Peyer's patch (tissue), 4 donors: ENCODE measurements at regions not wholly inside any gene's neighbourhood (a gene's known extent, or its start where the extent isn't known, plus 50 kb on each side); places are given as distances from the start of the nearest gene placed in this dataset.

Experiments
- POLR2A ChIP-seq, 2 donors: fragments of 450-650 bp; IDR thresholded peaks; one replicate each; pipeline ENCODE4 v1.5.1; 2017; ENCODE audit warnings: antibody characterized with exemption in 2 of 2, mild to moderate bottlenecking in 2 of 2, moderate library complexity in 2 of 2
- TF ChIP-seq, protein P1 (sequence below), 6 experiments: fragments of 450-650 bp in 4 of 6; fragments of 200-600 bp in 2 of 6; sonication (generic) in 1 of 6; IDR thresholded peaks; one replicate each; pipeline ENCODE4 v1.5.1; 2017 to 2019; ENCODE audit warnings: antibody characterized with exemption in 6 of 6, mild to moderate bottlenecking in 3 of 6, moderate library complexity in 1 of 6

DNA sequence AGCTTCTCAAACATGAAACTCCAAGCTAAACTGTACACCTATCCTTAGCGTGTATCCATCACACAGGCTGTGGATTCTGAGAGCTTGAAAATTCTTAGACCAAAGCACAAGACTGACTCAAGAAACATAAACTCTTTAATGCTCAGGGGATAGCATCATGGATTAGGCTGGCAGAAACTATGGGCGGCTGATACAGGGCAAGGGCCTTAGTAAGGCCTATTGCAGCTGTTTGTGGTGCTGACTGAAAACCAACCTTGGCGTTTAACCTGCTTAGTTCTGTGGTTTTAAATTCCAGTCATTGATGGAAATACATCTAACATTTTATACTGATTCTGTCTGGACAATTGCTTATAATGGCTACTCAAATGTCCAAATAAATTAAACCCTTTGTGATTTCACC lies 183.7 kb downstream of the TLR4 start:
- TF ChIP-seq, protein P1, sequence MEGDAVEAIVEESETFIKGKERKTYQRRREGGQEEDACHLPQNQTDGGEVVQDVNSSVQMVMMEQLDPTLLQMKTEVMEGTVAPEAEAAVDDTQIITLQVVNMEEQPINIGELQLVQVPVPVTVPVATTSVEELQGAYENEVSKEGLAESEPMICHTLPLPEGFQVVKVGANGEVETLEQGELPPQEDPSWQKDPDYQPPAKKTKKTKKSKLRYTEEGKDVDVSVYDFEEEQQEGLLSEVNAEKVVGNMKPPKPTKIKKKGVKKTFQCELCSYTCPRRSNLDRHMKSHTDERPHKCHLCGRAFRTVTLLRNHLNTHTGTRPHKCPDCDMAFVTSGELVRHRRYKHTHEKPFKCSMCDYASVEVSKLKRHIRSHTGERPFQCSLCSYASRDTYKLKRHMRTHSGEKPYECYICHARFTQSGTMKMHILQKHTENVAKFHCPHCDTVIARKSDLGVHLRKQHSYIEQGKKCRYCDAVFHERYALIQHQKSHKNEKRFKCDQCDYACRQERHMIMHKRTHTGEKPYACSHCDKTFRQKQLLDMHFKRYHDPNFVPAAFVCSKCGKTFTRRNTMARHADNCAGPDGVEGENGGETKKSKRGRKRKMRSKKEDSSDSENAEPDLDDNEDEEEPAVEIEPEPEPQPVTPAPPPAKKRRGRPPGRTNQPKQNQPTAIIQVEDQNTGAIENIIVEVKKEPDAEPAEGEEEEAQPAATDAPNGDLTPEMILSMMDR (IDR thresholded peaks at IDR 0.05): no peak
- no peak for TF ChIP-seq POLR2A (IDR thresholded peaks at IDR 0.05)
